Naive thymus-derived CD4-positive, alpha-beta T cell (primary cell): ENCODE measurements at regions not wholly inside any gene's neighbourhood (a gene's known extent, or its start where the extent isn't known, plus 50 kb on each side); places are given as distances from the start of the nearest gene placed in this dataset.
A peak's percentile ranks its signal among the peaks of the same experiment; 100 is the strongest.

Experiments used
- ATAC-seq: fragments of 150-1000 bp; cut with Tn5 transposase; 2 replicates; pipeline ENCODE4 v1.10.0; 2021; ENCODE audit warnings: mild to moderate bottlenecking, moderate library complexity
- CTCF ChIA-PET: fragments of 350-600 bp; sonication (Branson Sonifier 250); formaldehyde crosslinking; loops from one replicate; lab custom pipeline; 2021; ENCODE audit warnings: antibody characterized with exemption; lab: Charles Lee
- POLR2A ChIA-PET: fragments of 350-600 bp; sonication (Branson Sonifier 250); formaldehyde crosslinking; loops from one replicate; lab custom pipeline; 2021; ENCODE audit warnings: antibody characterized with exemption, inconsistent platforms; lab: Charles Lee
- DNase-seq, 9 donors: peaks; one replicate each; pipeline versions ENCODE4 v3.0.0 to v3.0.0-alpha.2; 2020 to 2022; ENCODE audit warnings: mixed read lengths in 1 of 9
- H3K27ac ChIP-seq: one replicate; pipeline ENCODE4 v1.7.0; 2013; ENCODE audit warnings: mild to moderate bottlenecking, low read depth, low read length, moderate library complexity
- H3K27me3 ChIP-seq, 2 donors: one replicate each; pipeline ENCODE4 v1.7.0; 2013; ENCODE audit warnings: low read length in 2 of 2, mild to moderate bottlenecking in 2 of 2, moderate library complexity in 2 of 2; ENCODE audit not compliant: control insufficient read depth in 2 of 2, insufficient read depth in 2 of 2
- H3K36me3 ChIP-seq, 3 experiments: 1 replicate in 2 of 3; 2 replicates in 1 of 3; pipeline ENCODE4 v1.7.0; 2013; ENCODE audit warnings: low read length in 3 of 3, mild to moderate bottlenecking in 3 of 3, moderate library complexity in 1 of 3; ENCODE audit not compliant: insufficient read depth in 3 of 3, control insufficient read depth in 2 of 3
- H3K4me1 ChIP-seq, 2 donors: one replicate each; pipeline ENCODE4 v1.7.0; 2013; ENCODE audit warnings: low read length in 2 of 2, mild to moderate bottlenecking in 2 of 2, moderate library complexity in 1 of 2; ENCODE audit not compliant: control insufficient read depth in 2 of 2, insufficient read depth in 2 of 2
- H3K4me3 ChIP-seq: 2 replicates; pipeline ENCODE4 v1.7.0; 2013; ENCODE audit warnings: mild to moderate bottlenecking, low read length
- H3K9me3 ChIP-seq, 3 experiments: 1 replicate in 2 of 3; 2 replicates in 1 of 3; pipeline ENCODE4 v1.7.0; 2013; ENCODE audit warnings: low read length in 3 of 3; ENCODE audit not compliant: control insufficient read depth in 2 of 3
- H3K27ac Mint-ChIP-seq, 9 donors: one replicate each; pipeline ENCODE4 v1.8.0; 2020 to 2022; ENCODE audit warnings: mixed read lengths in 9 of 9, mild to moderate bottlenecking in 8 of 9, moderate library complexity in 5 of 9, inconsistent platforms in 2 of 9
- H3K27me3 Mint-ChIP-seq, 5 donors: one replicate each; pipeline ENCODE4 v1.8.0; 2021 to 2022; ENCODE audit warnings: mixed read lengths in 5 of 5, mild to moderate bottlenecking in 1 of 5
- H3K36me3 Mint-ChIP-seq, 5 donors: one replicate each; pipeline ENCODE4 v1.8.0; 2020 to 2022; ENCODE audit warnings: mixed read lengths in 5 of 5, mild to moderate bottlenecking in 3 of 5, inconsistent platforms in 1 of 5
- H3K4me1 Mint-ChIP-seq, 7 donors: one replicate each; pipeline ENCODE4 v1.8.0; 2020 to 2022; ENCODE audit warnings: mixed read lengths in 7 of 7, mild to moderate bottlenecking in 3 of 7, inconsistent platforms in 1 of 7
- H3K4me3 Mint-ChIP-seq, 10 donors: one replicate each; pipeline ENCODE4 v1.8.0; 2020 to 2022; ENCODE audit warnings: mild to moderate bottlenecking in 10 of 10, mixed read lengths in 10 of 10, moderate library complexity in 6 of 10, inconsistent platforms in 2 of 10
- H3K9me3 Mint-ChIP-seq, 11 donors: one replicate each; pipeline ENCODE4 v1.8.0; 2020 to 2022; ENCODE audit warnings: mixed read lengths in 11 of 11, mild to moderate bottlenecking in 4 of 11, inconsistent platforms in 1 of 11, moderate library complexity in 1 of 11
- intact Hi-C, 2 donors: fragments of 100-400 bp; cut with micrococcal nuclease; formaldehyde crosslinking; loops; one replicate each; pipeline ENCODE4 v1.15.1; 2023

- no peak overlapping the region for H3K4me3 ChIP-seq
These were observed 371.9 kb downstream of the HS3ST3B1 start for GRCh38 chr17:14672830-14673229.

GRCh38 chr17:14670861-14671260 is 370.0 kb downstream of the HS3ST3B1 start:
- DNase-seq (no peak), ATAC-seq (no peak)
- Mint-ChIP-seq H3K4me1 (no peaks in the 10 kb centered on the region), H3K36me3 (no peaks in the 10 kb centered on the region), H3K4me3 (no peak overlapping the region), H3K27me3 (peaks cover 0 to 8% (median 4%) of the 10 kb centered on the region in 5 donors), H3K27ac (no peak overlapping the region), H3K9me3 (no peaks in the 10 kb centered on the region)
- ChIA-PET CTCF (no interaction called here), POLR2A (no interaction called here)
- intact Hi-C loops: no loop called here
- Histone ChIP-seq H3K27me3 (no peaks in the 10 kb centered on the region), H3K36me3 (no peaks in the 10 kb centered on the region), H3K4me3 (no peak overlapping the region), H3K27ac (no peak overlapping the region), H3K9me3 (no peaks in the 10 kb centered on the region), H3K4me1 (no peaks in the 10 kb centered on the region)

More at GRCh38 chr17:14672830-14673229, 371.9 kb downstream of the HS3ST3B1 start:
- CTCF ChIA-PET: interaction anchor here (0.6 kb wide), 1 partner anchor 137 kb away, joined by 4 read pairs; no protein-coding TSS in a partner anchor
- H3K4me1 Mint-ChIP-seq: no peaks in the 10 kb centered on the region
- H3K4me1 ChIP-seq: no peaks in the 10 kb centered on the region
- H3K4me3 Mint-ChIP-seq: no peak overlapping the region
- POLR2A ChIA-PET: no interaction called here
- DNase-seq (no peak), ATAC-seq (peak; percentile 37)
- no peaks in the 10 kb centered on the region for H3K27me3 ChIP-seq
- no peaks in the 10 kb centered on the region for H3K9me3 ChIP-seq
- no peak overlapping the region for H3K27ac Mint-ChIP-seq
- H3K27ac ChIP-seq: no peak overlapping the region
- no peaks in the 10 kb centered on the region for H3K36me3 ChIP-seq
- peaks cover 0 to 9% (median 3%) of the 10 kb centered on the region in 11 donors for H3K9me3 Mint-ChIP-seq
- intact Hi-C loops: no loop called here
- peaks cover 0 to 7% (median 4%) of the 10 kb centered on the region in 5 donors for H3K27me3 Mint-ChIP-seq
- peaks cover 0 to 6% (median 0%) of the 10 kb centered on the region in 5 donors for H3K36me3 Mint-ChIP-seq

- Histone ChIP-seq H3K27me3 (no peaks in the 10 kb centered on the region), H3K9me3 (no peaks in the 10 kb centered on the region), H3K4me3 (no peak overlapping the region), H3K27ac (no peak overlapping the region), H3K4me1 (no peaks in the 10 kb centered on the region), H3K36me3 (no peaks in the 10 kb centered on the region)
- ChIA-PET CTCF (no interaction called here), POLR2A (no interaction called here)
- peaks cover 0 to 5% (median 4%) of the 10 kb centered on the region in 5 donors for H3K27me3 Mint-ChIP-seq
- H3K27ac Mint-ChIP-seq: no peak overlapping the region
- no peak for ATAC-seq
- H3K9me3 Mint-ChIP-seq: no peaks in the 10 kb centered on the region
- H3K36me3 Mint-ChIP-seq: no peaks in the 10 kb centered on the region
- no peak for DNase-seq
- no peaks in the 10 kb centered on the region for H3K4me1 Mint-ChIP-seq
- no peak overlapping the region for H3K4me3 Mint-ChIP-seq
- intact Hi-C loops: no loop called here
These were observed 363.6 kb downstream of the HS3ST3B1 start for GRCh38 chr17:14664511-14664910.

- H3K27ac Mint-ChIP-seq: no peak overlapping the region
- intact Hi-C loops: no loop called here
- no peak for ATAC-seq
These were observed 340.2 kb downstream of the HS3ST3B1 start for GRCh38 chr17:14641117-14641516.

GRCh38 chr17:14637260-14637659 is 336.4 kb downstream of the HS3ST3B1 start:
- CTCF ChIA-PET: no interaction called here
- H3K27me3 ChIP-seq: no peaks in the 10 kb centered on the region
- no peaks in the 10 kb centered on the region for H3K4me1 ChIP-seq
- H3K9me3 ChIP-seq: no peaks in the 10 kb centered on the region
- DNase-seq: no peak
- no peak overlapping the region for H3K27ac Mint-ChIP-seq
- H3K27me3 Mint-ChIP-seq: peaks cover 0 to 5% (median 0%) of the 10 kb centered on the region in 5 donors
- H3K27ac ChIP-seq: no peak overlapping the region
- no peaks in the 10 kb centered on the region for H3K36me3 Mint-ChIP-seq
- H3K4me3 ChIP-seq: no peak overlapping the region
- no peaks in the 10 kb centered on the region for H3K36me3 ChIP-seq
- no peak for ATAC-seq
- H3K4me3 Mint-ChIP-seq: no peak overlapping the region
- no peaks in the 10 kb centered on the region for H3K4me1 Mint-ChIP-seq
- H3K9me3 Mint-ChIP-seq: no peaks in the 10 kb centered on the region
- intact Hi-C loops: no loop called here
- POLR2A ChIA-PET: no interaction called here

More at GRCh38 chr17:14641117-14641516, 340.2 kb downstream of the HS3ST3B1 start:
- H3K4me3 Mint-ChIP-seq: no peak overlapping the region
- DNase-seq: no peak
- H3K27me3 Mint-ChIP-seq: peaks cover 0 to 5% (median 0%) of the 10 kb centered on the region in 5 donors
- CTCF ChIA-PET: interaction anchor here (1.0 kb wide), 1 partner anchor 231 kb away, joined by 3 read pairs; no protein-coding TSS in a partner anchor
- Histone ChIP-seq H3K36me3 (no peaks in the 10 kb centered on the region), H3K4me3 (no peak overlapping the region), H3K27me3 (no peaks in the 10 kb centered on the region), H3K4me1 (no peaks in the 10 kb centered on the region), H3K27ac (no peak overlapping the region), H3K9me3 (no peaks in the 10 kb centered on the region)
- POLR2A ChIA-PET: no interaction called here
- H3K36me3 Mint-ChIP-seq: no peaks in the 10 kb centered on the region
- H3K4me1 Mint-ChIP-seq: no peaks in the 10 kb centered on the region
- H3K9me3 Mint-ChIP-seq: no peaks in the 10 kb centered on the region

GRCh38 chr17:14630621-14631020 is 329.7 kb downstream of the HS3ST3B1 start:
- H3K36me3 ChIP-seq: no peaks in the 10 kb centered on the region
- no peak overlapping the region for H3K4me3 Mint-ChIP-seq
- no peak overlapping the region for H3K27ac Mint-ChIP-seq
- DNase-seq (no peak), ATAC-seq (no peak)
- no peaks in the 10 kb centered on the region for H3K36me3 Mint-ChIP-seq
- no peaks in the 10 kb centered on the region for H3K4me1 ChIP-seq
- no peaks in the 10 kb centered on the region for H3K27me3 ChIP-seq
- intact Hi-C loops: no loop called here
- ChIA-PET CTCF (no interaction called here), POLR2A (no interaction called here)
- H3K9me3 Mint-ChIP-seq: peaks cover 0 to 6% (median 0%) of the 10 kb centered on the region in 11 donors
- no peak overlapping the region for H3K27ac ChIP-seq
- H3K27me3 Mint-ChIP-seq: peaks cover 0 to 4% (median 0%) of the 10 kb centered on the region in 5 donors
- peaks cover 0 to 2% (median 0%) of the 10 kb centered on the region in 7 donors for H3K4me1 Mint-ChIP-seq
- no peak overlapping the region for H3K4me3 ChIP-seq
- H3K9me3 ChIP-seq: no peaks in the 10 kb centered on the region

- no peak for ATAC-seq
- CTCF ChIA-PET: no interaction called here
- H3K36me3 ChIP-seq: no peaks in the 10 kb centered on the region
- no peak for DNase-seq
- H3K27me3 ChIP-seq: no peaks in the 10 kb centered on the region
- H3K9me3 ChIP-seq: no peaks in the 10 kb centered on the region
- H3K27ac ChIP-seq: no peak overlapping the region
- POLR2A ChIA-PET: no interaction called here
- no peaks in the 10 kb centered on the region for H3K36me3 Mint-ChIP-seq
- peaks cover 0 to 4% (median 0%) of the 10 kb centered on the region in 5 donors for H3K27me3 Mint-ChIP-seq
- intact Hi-C loops: no loop called here
- H3K4me3 Mint-ChIP-seq: no peak overlapping the region
- no peak overlapping the region for H3K4me3 ChIP-seq
- H3K27ac Mint-ChIP-seq: no peak overlapping the region
- peaks cover 0 to 6% (median 0%) of the 10 kb centered on the region in 11 donors for H3K9me3 Mint-ChIP-seq
- peaks cover 0 to 2% (median 0%) of the 10 kb centered on the region in 7 donors for H3K4me1 Mint-ChIP-seq
- no peaks in the 10 kb centered on the region for H3K4me1 ChIP-seq
These were observed 329.2 kb downstream of the HS3ST3B1 start for GRCh38 chr17:14630046-14630445.
